ENCODE measurements at regions not wholly inside any gene's neighbourhood (a gene's known extent, or its start where the extent isn't known, plus 50 kb on each side); places are given as distances from the start of the nearest gene placed in this dataset.

DNA sequence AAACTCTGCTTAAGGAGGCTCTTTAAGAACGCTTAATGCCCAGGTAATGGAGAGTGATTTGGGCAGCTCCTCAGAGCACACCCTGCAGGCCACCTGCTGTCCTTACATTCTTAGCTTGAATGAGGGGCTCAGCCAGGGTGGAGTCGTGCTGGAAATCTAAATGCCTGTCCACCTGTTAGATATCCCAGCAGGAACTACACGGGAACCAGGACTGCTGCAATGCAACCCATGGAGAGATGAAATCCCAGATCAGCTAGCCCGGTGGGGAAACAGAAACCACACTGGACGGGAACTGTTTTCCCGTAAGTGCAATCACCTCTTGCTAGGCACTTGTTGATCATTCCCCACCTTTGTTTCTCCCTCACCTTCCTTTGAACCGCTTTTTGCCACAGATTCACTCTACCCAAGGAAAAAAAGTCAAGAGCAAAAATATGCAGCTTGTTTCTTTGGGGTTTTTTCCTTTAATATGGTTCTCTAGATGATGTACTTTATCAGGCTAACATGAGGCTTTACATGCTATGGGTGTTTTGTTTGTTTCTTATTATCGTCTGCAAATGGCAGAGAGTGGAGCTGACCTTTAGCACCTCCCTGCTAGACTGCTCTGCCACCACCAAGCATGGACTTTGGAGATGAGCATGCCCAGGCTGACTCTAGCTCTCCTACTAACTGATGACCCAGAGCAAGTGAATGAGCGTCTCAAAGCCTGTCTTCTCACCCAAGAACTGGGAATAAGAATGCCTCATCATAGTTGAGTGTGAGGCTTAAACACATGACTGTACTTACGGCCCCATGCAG lies 125.9 kb upstream of the TNFAIP3 start:
- H3K18ac ChIP-seq (ENCODE audit: low read depth, low read length), result no peak overlapping the region
- H4K91ac ChIP-seq (ENCODE audit: insufficient read depth, low read depth, low read length), result no peak overlapping the region
- 0 out of 2 replicates have a peak, but pooled peaks cover 2% of the 10 kb centered on the region for H3K9me3 ChIP-seq (ENCODE audit: control insufficient read depth, insufficient read depth, low read length)
- TF ChIP-seq SMC3 (IDR thresholded peaks at IDR 0.05; ENCODE audit: low read depth, low read length) (no peak), CHD1 (IDR thresholded peaks at IDR 0.05; ENCODE audit: low read depth, low read length) (no peak), POLR2A (IDR thresholded peaks at IDR 0.05; ENCODE audit: low read depth, low read length) (no peak), MXI1 (IDR thresholded peaks at IDR 0.05; ENCODE audit: borderline replicate concordance, low read depth, low read length) (no peak), RCOR1 (IDR thresholded peaks at IDR 0.05; ENCODE audit: insufficient replicate concordance, low read length) (no peak), RAD21 (IDR thresholded peaks at IDR 0.05; ENCODE audit: low read length) (no peak), BHLHE40 (IDR thresholded peaks at IDR 0.05; ENCODE audit: low read depth, low read length) (no peak), NFE2L2 (IDR thresholded peaks at IDR 0.05; ENCODE audit: low read depth, low read length) (no peak), CEBPB (IDR thresholded peaks at IDR 0.05; ENCODE audit: low read depth, low read length) (no peak), RFX5 (IDR thresholded peaks at IDR 0.05; ENCODE audit: low read depth, low read length) (no peak), MAFK (IDR thresholded peaks at IDR 0.05; ENCODE audit: low read depth, low read length) (no peak), FOS (IDR thresholded peaks at IDR 0.05; ENCODE audit: low read depth, low read length) (no peak), MAZ (IDR thresholded peaks at IDR 0.05; ENCODE audit: borderline replicate concordance, low read depth, low read length) (no peak)
- TF ChIP-seq, protein P1, sequence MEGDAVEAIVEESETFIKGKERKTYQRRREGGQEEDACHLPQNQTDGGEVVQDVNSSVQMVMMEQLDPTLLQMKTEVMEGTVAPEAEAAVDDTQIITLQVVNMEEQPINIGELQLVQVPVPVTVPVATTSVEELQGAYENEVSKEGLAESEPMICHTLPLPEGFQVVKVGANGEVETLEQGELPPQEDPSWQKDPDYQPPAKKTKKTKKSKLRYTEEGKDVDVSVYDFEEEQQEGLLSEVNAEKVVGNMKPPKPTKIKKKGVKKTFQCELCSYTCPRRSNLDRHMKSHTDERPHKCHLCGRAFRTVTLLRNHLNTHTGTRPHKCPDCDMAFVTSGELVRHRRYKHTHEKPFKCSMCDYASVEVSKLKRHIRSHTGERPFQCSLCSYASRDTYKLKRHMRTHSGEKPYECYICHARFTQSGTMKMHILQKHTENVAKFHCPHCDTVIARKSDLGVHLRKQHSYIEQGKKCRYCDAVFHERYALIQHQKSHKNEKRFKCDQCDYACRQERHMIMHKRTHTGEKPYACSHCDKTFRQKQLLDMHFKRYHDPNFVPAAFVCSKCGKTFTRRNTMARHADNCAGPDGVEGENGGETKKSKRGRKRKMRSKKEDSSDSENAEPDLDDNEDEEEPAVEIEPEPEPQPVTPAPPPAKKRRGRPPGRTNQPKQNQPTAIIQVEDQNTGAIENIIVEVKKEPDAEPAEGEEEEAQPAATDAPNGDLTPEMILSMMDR (conservative IDR thresholded peaks at IDR 0.05; ENCODE audit: low read depth, low read length), result no peak
- TF ChIP-seq, protein P2, sequence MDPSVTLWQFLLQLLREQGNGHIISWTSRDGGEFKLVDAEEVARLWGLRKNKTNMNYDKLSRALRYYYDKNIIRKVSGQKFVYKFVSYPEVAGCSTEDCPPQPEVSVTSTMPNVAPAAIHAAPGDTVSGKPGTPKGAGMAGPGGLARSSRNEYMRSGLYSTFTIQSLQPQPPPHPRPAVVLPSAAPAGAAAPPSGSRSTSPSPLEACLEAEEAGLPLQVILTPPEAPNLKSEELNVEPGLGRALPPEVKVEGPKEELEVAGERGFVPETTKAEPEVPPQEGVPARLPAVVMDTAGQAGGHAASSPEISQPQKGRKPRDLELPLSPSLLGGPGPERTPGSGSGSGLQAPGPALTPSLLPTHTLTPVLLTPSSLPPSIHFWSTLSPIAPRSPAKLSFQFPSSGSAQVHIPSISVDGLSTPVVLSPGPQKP (IDR thresholded peaks at IDR 0.05; ENCODE audit: borderline replicate concordance, low read depth, low read length), result no peak
- TF ChIP-seq, protein P3, sequence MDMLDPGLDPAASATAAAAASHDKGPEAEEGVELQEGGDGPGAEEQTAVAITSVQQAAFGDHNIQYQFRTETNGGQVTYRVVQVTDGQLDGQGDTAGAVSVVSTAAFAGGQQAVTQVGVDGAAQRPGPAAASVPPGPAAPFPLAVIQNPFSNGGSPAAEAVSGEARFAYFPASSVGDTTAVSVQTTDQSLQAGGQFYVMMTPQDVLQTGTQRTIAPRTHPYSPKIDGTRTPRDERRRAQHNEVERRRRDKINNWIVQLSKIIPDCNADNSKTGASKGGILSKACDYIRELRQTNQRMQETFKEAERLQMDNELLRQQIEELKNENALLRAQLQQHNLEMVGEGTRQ (IDR thresholded peaks at IDR 0.05; ENCODE audit: low read depth, low read length), result no peak
- no peak overlapping the region for H2AK9ac ChIP-seq (replicated peaks; ENCODE audit: low read depth, low read length, poor library complexity)
- no peak overlapping the region for H3K14ac ChIP-seq (replicated peaks; ENCODE audit: low read depth, low read length)
- no peaks in the 10 kb centered on the region for H3K79me1 ChIP-seq (ENCODE audit: low read depth in 1 of 2, low read length in 2 of 2)
- no TSS peak for BruUV-seq (replicated peaks)
- DNase-seq, result no peak
- no peaks in the 10 kb centered on the region; the same call in 1 of the 2 replicates for H3K27me3 ChIP-seq (ENCODE audit: control insufficient read depth, insufficient read depth, low read length)
- dilution Hi-C loops (cut with HindIII; ENCODE audit: low sequenced_read_pairs, unreplicated experiment) (no loop called here), in situ Hi-C loops (cut with MboI; ENCODE audit: low sequenced_read_pairs) (no loop called here), intact Hi-C loops (cut with micrococcal nuclease) (no loop called here)
- no peaks in the 10 kb centered on the region for H3K4me1 ChIP-seq (ENCODE audit: control insufficient read depth, insufficient read depth, low read length)
- ATAC-seq (ENCODE audit: low read depth), result no peak
- no peak overlapping the region for H2BK20ac ChIP-seq (ENCODE audit: low read depth, low read length)
- no peak overlapping the region for H3K4me3 ChIP-seq (ENCODE audit: insufficient read depth, low read depth, low read length)
- H3K4me2 ChIP-seq (ENCODE audit: low read depth, low read length), result no peak overlapping the region
- CTCF ChIA-PET, result no interaction called here
- H2AFZ ChIP-seq (replicated peaks; ENCODE audit: low read length, poor library complexity), result no peak overlapping the region
- H3K36me3 ChIP-seq (ENCODE audit: control insufficient read depth, insufficient read depth, low read length), result no peaks in the 10 kb centered on the region
- no peak overlapping the region for H3K23ac ChIP-seq (ENCODE audit: low read depth, low read length)
- H3K9me1 ChIP-seq (ENCODE audit: insufficient read depth, low read length), result no peaks in the 10 kb centered on the region
- no peak overlapping the region for H2BK5ac ChIP-seq (ENCODE audit: low read depth, low read length, poor library complexity, severe bottlenecking)
- no peaks in the 10 kb centered on the region for H4K20me1 ChIP-seq (ENCODE audit: insufficient read depth, low read length)
- H3K56ac ChIP-seq (ENCODE audit: extremely low read depth, insufficient read depth, low read length), result no peak overlapping the region
- no peak overlapping the region for H3K4ac ChIP-seq (ENCODE audit: low read depth, low read length)
- no peak overlapping the region for H3K27ac ChIP-seq (ENCODE audit: insufficient read depth, low read length)
- POLR2A ChIA-PET (ENCODE audit: unreplicated experiment), result no interaction called here
- no peak overlapping the region for H4K8ac ChIP-seq (ENCODE audit: low read depth in 2 of 2, low read length in 2 of 2)
- no peak overlapping the region for H3K9ac ChIP-seq (ENCODE audit: low read depth, low read length)
- H2BK15ac ChIP-seq (ENCODE audit: low read depth, low read length), result no peak overlapping the region
- 85% methylated on average over 3 of the region's 10 CpGs; no CpG with 5 or more reads in 1 of the 2 experiments for WGBS, 2 experiments (ENCODE audit: extremely low coverage in 2 of 2, insufficient read length in 1 of 2)
- H4K5ac ChIP-seq (ENCODE audit: low read depth, low read length), result no peak overlapping the region
- H2BK120ac ChIP-seq (ENCODE audit: low read depth, low read length), result no peak overlapping the region
- H2AK5ac ChIP-seq (ENCODE audit: low read depth, low read length), result no peak overlapping the region
